ENCODE measurements at regions not wholly inside any gene's neighbourhood (a gene's known extent, or its start where the extent isn't known, plus 50 kb on each side); places are given as distances from the start of the nearest gene placed in this dataset.

DNA sequence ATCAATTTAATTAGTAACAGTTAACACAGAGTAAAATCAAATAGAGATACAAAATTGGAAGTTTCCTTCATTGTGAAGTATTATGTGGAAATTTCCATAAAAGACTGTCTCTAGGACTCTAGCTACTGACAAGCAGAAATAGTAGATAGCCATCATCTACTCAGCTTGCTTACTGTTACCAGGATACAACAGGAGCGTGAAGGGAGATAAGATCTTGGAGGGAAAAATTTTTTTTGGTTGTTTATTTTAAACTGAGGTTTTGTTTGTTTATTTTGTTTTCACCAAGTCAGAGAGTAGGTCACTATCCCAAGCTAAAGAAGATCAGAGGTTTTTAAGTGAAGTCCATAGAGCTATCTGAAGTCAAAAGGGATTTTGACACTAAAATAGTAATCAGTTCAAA lies 861.3 kb upstream of the MGAT4C start:
- no peak overlapping the region for H2AFZ ChIP-seq (ENCODE audit: low read depth)
- no peaks in the 10 kb centered on the region for H3K79me2 ChIP-seq (ENCODE audit: insufficient read depth, low read depth)
- no peak overlapping the region for H3K9ac ChIP-seq
- no peaks in the 10 kb centered on the region for H3K27me3 ChIP-seq (ENCODE audit: insufficient read depth, low read depth)
- H4K20me1 ChIP-seq (ENCODE audit: insufficient read depth): no peaks in the 10 kb centered on the region
- H3K4me1 ChIP-seq (ENCODE audit: low read depth, poor library complexity, severe bottlenecking): no peaks in the 10 kb centered on the region
- no peak overlapping the region for H3K4me2 ChIP-seq
- no peak overlapping the region for H3K27ac ChIP-seq
- H3K36me3 ChIP-seq (ENCODE audit: insufficient read depth): no peaks in the 10 kb centered on the region
- H3K4me3 ChIP-seq (IDR thresholded peaks at IDR 0.05; ENCODE audit: insufficient read depth, low read depth, low read length): no peak overlapping the region
- TF ChIP-seq, protein P1, sequence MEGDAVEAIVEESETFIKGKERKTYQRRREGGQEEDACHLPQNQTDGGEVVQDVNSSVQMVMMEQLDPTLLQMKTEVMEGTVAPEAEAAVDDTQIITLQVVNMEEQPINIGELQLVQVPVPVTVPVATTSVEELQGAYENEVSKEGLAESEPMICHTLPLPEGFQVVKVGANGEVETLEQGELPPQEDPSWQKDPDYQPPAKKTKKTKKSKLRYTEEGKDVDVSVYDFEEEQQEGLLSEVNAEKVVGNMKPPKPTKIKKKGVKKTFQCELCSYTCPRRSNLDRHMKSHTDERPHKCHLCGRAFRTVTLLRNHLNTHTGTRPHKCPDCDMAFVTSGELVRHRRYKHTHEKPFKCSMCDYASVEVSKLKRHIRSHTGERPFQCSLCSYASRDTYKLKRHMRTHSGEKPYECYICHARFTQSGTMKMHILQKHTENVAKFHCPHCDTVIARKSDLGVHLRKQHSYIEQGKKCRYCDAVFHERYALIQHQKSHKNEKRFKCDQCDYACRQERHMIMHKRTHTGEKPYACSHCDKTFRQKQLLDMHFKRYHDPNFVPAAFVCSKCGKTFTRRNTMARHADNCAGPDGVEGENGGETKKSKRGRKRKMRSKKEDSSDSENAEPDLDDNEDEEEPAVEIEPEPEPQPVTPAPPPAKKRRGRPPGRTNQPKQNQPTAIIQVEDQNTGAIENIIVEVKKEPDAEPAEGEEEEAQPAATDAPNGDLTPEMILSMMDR (conservative IDR thresholded peaks at IDR 0.05; ENCODE audit: low read depth, low read length): no peak

DNA sequence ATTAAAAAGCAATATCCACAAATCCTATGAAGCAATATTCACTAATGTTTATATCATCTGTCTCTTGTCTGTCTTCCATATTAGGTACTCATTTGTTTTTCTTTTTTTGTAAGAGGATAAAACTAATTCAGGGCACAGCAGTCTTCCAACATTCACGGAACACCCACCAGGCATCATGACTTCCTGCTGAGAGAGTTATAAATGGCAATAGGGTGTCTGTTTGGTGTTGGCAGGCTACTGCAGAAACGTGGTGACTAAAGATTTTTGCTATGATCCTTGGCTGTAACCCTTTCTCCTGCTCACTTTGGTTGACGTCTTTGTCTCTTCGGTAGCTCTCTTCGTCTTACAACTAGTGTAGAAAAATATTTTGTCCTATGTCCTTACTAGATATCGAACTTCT lies 860.6 kb upstream of the MGAT4C start:
- no peak overlapping the region for H2AFZ ChIP-seq (ENCODE audit: low read depth)
- no peaks in the 10 kb centered on the region for H3K4me1 ChIP-seq (ENCODE audit: low read depth, poor library complexity, severe bottlenecking)
- no peaks in the 10 kb centered on the region for H4K20me1 ChIP-seq (ENCODE audit: insufficient read depth)
- H3K79me2 ChIP-seq (ENCODE audit: insufficient read depth, low read depth): no peaks in the 10 kb centered on the region
- no peak overlapping the region for H3K27ac ChIP-seq
- no peaks in the 10 kb centered on the region for H3K27me3 ChIP-seq (ENCODE audit: insufficient read depth, low read depth)
- H3K4me2 ChIP-seq: no peak overlapping the region
- H3K9ac ChIP-seq: no peak overlapping the region
- H3K4me3 ChIP-seq (IDR thresholded peaks at IDR 0.05; ENCODE audit: insufficient read depth, low read depth, low read length): no peak overlapping the region
- no peaks in the 10 kb centered on the region for H3K36me3 ChIP-seq (ENCODE audit: insufficient read depth)
- TF ChIP-seq, protein P1 (conservative IDR thresholded peaks at IDR 0.05; ENCODE audit: low read depth, low read length): no peak

DNA sequence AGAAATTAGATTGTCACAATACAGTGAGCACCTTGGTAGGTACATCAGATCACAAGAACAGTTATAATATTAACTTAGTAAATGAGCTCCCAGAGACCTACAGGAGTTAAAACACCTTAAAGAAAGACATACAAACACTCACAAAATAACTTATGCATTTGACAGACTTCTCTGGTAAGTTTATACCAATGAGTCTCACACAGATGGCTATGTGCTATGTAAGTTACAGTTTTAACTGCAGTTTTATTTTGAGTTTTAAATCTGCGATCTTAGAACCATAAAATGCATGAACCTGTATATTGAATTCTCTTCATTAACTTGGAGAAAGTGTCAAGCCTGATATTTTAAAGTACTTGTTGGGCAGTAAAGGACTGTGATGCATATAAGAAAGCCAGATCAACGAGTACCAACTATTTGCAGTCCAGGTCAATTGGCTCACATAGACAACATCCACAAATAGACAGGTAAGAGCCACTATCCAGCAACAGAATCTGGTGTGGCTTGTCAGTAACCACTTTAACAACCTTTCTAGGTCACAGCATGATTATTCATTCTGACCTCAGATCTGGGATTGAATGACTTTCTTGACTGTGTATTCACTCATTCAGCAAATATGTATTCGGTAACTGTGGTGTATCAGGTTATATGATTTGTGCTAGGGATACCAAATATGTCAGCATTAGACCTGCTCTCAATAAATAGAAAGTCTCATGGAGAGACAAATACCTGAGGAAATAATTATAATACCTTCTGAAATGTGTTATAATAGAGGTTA lies 856.6 kb upstream of the MGAT4C start:
- no peaks in the 10 kb centered on the region for H3K36me3 ChIP-seq (ENCODE audit: insufficient read depth)
- H2AFZ ChIP-seq (ENCODE audit: low read depth): no peak overlapping the region
- H4K20me1 ChIP-seq (ENCODE audit: insufficient read depth): no peaks in the 10 kb centered on the region
- TF ChIP-seq, protein P1 (conservative IDR thresholded peaks at IDR 0.05; ENCODE audit: low read depth, low read length): no peak
- H3K27ac ChIP-seq: no peak overlapping the region
- no peaks in the 10 kb centered on the region for H3K27me3 ChIP-seq (ENCODE audit: insufficient read depth, low read depth)
- no peak overlapping the region for H3K4me3 ChIP-seq (IDR thresholded peaks at IDR 0.05; ENCODE audit: insufficient read depth, low read depth, low read length)
- H3K4me2 ChIP-seq: no peak overlapping the region
- no peaks in the 10 kb centered on the region for H3K4me1 ChIP-seq (ENCODE audit: low read depth, poor library complexity, severe bottlenecking)
- H3K79me2 ChIP-seq (ENCODE audit: insufficient read depth, low read depth): no peaks in the 10 kb centered on the region
- no peak overlapping the region for H3K9ac ChIP-seq

DNA sequence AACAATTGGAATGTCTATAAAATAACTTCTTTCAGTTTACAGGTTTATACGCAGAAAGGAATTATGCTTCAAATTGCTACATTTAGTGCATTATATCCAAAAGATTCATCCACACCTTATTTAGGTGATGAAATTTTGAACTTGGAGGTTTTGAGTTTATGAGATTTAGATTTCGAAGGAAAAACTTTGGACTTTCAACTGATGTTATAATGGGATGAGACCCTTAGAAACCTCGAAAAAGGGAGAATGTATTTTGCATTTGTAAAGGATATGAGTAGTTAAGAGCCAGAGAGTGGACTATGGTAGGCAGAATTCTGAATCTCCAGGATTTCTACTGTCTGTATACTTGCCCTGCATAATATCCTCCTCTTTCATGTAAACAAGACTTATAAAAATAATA lies 851.6 kb upstream of the MGAT4C start:
- TF ChIP-seq, protein P1 (conservative IDR thresholded peaks at IDR 0.05; ENCODE audit: low read depth, low read length): no peak
- Histone ChIP-seq H3K36me3 (ENCODE audit: insufficient read depth) (no peaks in the 10 kb centered on the region), H3K4me1 (ENCODE audit: low read depth, poor library complexity, severe bottlenecking) (no peaks in the 10 kb centered on the region), H3K27me3 (ENCODE audit: insufficient read depth, low read depth) (no peaks in the 10 kb centered on the region), H2AFZ (ENCODE audit: low read depth) (no peak overlapping the region), H3K79me2 (ENCODE audit: insufficient read depth, low read depth) (no peaks in the 10 kb centered on the region), H3K27ac (no peak overlapping the region), H4K20me1 (ENCODE audit: insufficient read depth) (no peaks in the 10 kb centered on the region), H3K4me3 (IDR thresholded peaks at IDR 0.05; ENCODE audit: insufficient read depth, low read depth, low read length) (no peak overlapping the region), H3K4me2 (no peak overlapping the region), H3K9ac (no peak overlapping the region)

Data from KMS-11 (cell line).